ENCODE measurements at regions not wholly inside any gene's neighbourhood (a gene's known extent, or its start where the extent isn't known, plus 50 kb on each side); places are given as distances from the start of the nearest gene placed in this dataset.
A peak's percentile ranks its signal among the peaks of the same experiment; 100 is the strongest.

DNA sequence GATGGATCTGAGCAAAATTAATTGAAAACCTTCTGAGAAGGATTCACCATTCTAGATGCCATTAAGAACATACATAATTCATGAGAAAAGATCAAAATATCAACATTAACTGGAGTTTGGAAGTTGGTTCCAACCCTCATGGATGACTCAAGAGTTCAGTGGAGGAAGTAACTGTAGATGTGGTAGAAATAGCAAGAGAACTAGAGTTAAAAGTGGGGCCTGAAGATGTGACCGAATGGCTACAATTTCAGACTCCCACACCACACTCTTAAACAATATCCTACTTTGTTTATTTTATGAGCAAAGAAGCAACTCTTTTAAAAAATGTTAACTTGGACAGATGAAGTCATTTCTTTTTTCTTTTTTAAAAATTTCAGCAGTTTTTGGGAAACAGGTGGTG lies 354.3 kb downstream of the KLF12 start:
- H3K9me3 Mint-ChIP-seq: peaks cover 7% of the 10 kb centered on the region
- TF ChIP-seq, protein P1, sequence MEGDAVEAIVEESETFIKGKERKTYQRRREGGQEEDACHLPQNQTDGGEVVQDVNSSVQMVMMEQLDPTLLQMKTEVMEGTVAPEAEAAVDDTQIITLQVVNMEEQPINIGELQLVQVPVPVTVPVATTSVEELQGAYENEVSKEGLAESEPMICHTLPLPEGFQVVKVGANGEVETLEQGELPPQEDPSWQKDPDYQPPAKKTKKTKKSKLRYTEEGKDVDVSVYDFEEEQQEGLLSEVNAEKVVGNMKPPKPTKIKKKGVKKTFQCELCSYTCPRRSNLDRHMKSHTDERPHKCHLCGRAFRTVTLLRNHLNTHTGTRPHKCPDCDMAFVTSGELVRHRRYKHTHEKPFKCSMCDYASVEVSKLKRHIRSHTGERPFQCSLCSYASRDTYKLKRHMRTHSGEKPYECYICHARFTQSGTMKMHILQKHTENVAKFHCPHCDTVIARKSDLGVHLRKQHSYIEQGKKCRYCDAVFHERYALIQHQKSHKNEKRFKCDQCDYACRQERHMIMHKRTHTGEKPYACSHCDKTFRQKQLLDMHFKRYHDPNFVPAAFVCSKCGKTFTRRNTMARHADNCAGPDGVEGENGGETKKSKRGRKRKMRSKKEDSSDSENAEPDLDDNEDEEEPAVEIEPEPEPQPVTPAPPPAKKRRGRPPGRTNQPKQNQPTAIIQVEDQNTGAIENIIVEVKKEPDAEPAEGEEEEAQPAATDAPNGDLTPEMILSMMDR (IDR thresholded peaks at IDR 0.05): no peak
- no peaks in the 10 kb centered on the region for H3K27me3 Mint-ChIP-seq
- peaks cover 41% of the 10 kb centered on the region for H3K36me3 Mint-ChIP-seq (ENCODE audit: low read depth)
- intact Hi-C loops (cut with micrococcal nuclease): no loop called here
- no peak for DNase-seq
- no peak overlapping the region for H3K4me3 Mint-ChIP-seq
- H3K27ac Mint-ChIP-seq: no peak overlapping the region
- H3K4me1 Mint-ChIP-seq (ENCODE audit: low read depth): peaks cover 23% of the 10 kb centered on the region
- no peak for ATAC-seq
- CTCF ChIA-PET: interaction anchor here (1.2 to 2.5 kb wide), 2 partner anchors 12 to 56 kb away, joined by 3 to 19 read pairs; no protein-coding TSS in a partner anchor
- POLR2A ChIA-PET: interaction anchor here (0.7 kb wide), 1 partner anchor 517 kb away, joined by 3 read pairs; no protein-coding TSS in a partner anchor

DNA sequence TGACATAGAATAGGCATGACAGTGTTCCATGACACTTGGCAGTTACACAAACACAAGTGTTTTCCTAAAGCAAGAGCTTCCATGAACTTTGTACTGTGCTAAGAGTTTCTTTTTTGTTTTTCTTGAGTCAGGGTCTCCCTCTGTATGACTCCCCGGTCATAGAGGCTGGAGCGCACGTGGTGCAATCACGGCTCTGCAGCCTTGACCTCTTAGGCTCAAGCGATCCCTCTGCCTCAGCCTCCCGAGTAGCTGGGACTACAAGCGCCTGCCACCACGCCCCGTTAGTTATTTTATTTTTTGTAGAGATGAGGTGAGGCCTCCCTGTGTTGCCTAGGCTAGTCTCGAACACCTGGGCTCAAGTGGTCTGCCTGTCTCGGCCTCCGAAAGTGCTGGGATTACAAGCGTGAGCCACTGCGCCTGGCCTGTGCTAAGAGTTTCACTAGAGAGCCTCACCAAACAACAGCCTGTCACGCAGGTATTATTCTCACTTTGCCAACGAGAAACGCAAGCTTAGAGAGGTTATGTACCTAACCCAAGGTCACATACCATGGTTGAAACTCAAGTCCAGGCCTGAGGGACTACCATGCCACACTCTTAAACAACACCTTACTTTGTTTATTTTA lies 355.9 kb downstream of the KLF12 start:
- DNase-seq (no peak), ATAC-seq (no peak)
- TF ChIP-seq, protein P1 (IDR thresholded peaks at IDR 0.05): no peak
- H3K27me3 Mint-ChIP-seq: no peaks in the 10 kb centered on the region
- H3K4me3 Mint-ChIP-seq: no peak overlapping the region
- H3K4me1 Mint-ChIP-seq (ENCODE audit: low read depth): peaks cover 25% of the 10 kb centered on the region
- CTCF ChIA-PET: interaction anchor here (1.2 to 2.5 kb wide), 3 partner anchors 11 to 508 kb away, joined by 3 to 19 read pairs (median 3); no protein-coding TSS in a partner anchor
- intact Hi-C loops (cut with micrococcal nuclease): no loop called here
- H3K36me3 Mint-ChIP-seq (ENCODE audit: low read depth): peaks cover 43% of the 10 kb centered on the region
- peaks cover 7% of the 10 kb centered on the region for H3K9me3 Mint-ChIP-seq
- H3K27ac Mint-ChIP-seq: peak overlapping the region; percentile 20
- POLR2A ChIA-PET: interaction anchor here (1.0 kb wide), 1 partner anchor 11 kb away, joined by 4 read pairs; no protein-coding TSS in a partner anchor

DNA sequence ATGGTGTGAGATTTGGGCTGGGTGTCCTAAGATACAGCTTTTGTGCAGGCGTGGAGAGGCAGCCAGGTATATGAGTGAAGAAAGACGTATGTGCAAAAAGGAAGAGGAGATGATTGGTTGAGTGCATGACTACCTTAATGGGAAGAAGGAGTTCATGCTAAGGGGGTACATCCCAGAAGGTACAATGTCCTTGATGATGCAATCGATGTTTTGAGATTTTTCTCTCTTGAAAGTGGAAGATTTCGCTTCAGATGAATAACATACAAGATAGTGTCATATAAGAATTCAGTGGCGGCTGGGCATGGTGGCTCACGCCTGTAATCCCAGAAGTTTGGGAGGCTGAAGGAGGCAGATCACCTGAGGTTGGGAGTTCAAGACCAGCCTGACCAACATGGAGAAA lies 357.1 kb downstream of the KLF12 start:
- ChIA-PET POLR2A (no interaction called here), CTCF (interaction anchor here (1.8 kb wide), 1 partner anchor 9 kb away, joined by 6 read pairs; no protein-coding TSS in a partner anchor)
- TF ChIP-seq, protein P1 (IDR thresholded peaks at IDR 0.05): no peak
- ATAC-seq (no peak), DNase-seq (no peak)
- Mint-ChIP-seq H3K4me3 (no peak overlapping the region), H3K27me3 (no peaks in the 10 kb centered on the region), H3K27ac (no peak overlapping the region), H3K36me3 (ENCODE audit: low read depth) (peaks cover 43% of the 10 kb centered on the region), H3K4me1 (ENCODE audit: low read depth) (peaks cover 26% of the 10 kb centered on the region), H3K9me3 (peaks cover 13% of the 10 kb centered on the region)
- intact Hi-C loops (cut with micrococcal nuclease): no loop called here

DNA sequence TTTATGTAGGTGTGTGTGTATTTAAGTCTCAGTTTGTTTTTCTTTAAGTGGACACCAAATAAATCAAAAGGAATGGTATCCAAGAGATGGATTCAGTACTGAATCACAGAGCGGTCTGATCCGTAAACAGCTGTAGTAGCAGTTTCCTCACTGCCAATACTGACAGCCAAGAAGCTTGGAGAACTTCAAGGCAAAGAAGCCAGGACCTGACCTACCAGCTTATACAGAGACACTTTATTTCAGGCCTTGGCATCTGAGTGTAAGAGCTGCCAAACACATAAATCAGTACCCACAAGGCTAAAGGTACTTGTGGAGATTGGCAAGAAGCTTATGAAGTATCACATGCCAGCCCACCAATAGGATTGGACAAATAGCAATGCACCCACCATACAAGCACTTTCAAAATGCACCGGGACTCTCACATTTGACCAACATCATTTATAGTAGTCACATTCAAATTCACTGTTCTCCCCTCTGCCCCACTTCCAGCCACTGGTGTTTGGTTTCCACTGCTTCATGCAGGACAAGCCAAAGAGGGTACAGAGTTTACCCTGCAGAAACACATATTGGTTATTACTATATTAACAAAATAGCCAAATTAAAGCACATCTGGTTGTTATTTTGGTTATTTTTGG lies 357.9 kb downstream of the KLF12 start:
- Mint-ChIP-seq H3K4me3 (no peak overlapping the region), H3K36me3 (ENCODE audit: low read depth) (peaks cover 46% of the 10 kb centered on the region), H3K4me1 (ENCODE audit: low read depth) (peaks cover 24% of the 10 kb centered on the region), H3K27ac (no peak overlapping the region), H3K27me3 (no peaks in the 10 kb centered on the region), H3K9me3 (peaks cover 17% of the 10 kb centered on the region)
- CTCF ChIA-PET: interaction anchor here (0.7 to 1.8 kb wide), 2 partner anchors 9 to 976 kb away, joined by 3 to 6 read pairs; no protein-coding TSS in a partner anchor
- TF ChIP-seq, protein P1 (IDR thresholded peaks at IDR 0.05): no peak
- DNase-seq: no peak
- POLR2A ChIA-PET: no interaction called here
- ATAC-seq: no peak
- intact Hi-C loops (cut with micrococcal nuclease): no loop called here

DNA sequence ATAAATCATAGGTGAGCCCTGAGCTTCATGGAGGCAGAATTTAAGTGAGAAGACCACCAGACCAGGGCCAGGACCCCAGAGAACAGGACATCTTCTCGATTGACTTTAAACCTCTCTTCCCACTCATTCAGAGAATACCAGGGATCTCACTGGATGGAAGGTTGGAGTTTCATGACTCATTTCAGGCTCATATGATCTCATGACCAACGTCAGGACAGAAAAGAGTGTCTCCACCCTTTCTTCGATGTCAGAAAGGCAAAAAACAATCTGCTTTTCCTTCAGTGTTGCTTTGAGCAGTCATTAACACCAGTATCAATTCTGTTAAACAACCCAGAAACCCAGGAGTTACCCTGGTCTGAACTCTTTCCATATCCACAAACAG lies 361.0 kb downstream of the KLF12 start:
- CTCF ChIA-PET: no interaction called here
- intact Hi-C loops (cut with micrococcal nuclease): no loop called here
- ATAC-seq: no peak
- TF ChIP-seq, protein P1 (IDR thresholded peaks at IDR 0.05): no peak
- H3K27me3 Mint-ChIP-seq: no peaks in the 10 kb centered on the region
- H3K9me3 Mint-ChIP-seq: peaks cover 19% of the 10 kb centered on the region
- DNase-seq: no peak
- H3K4me3 Mint-ChIP-seq: no peak overlapping the region
- no peak overlapping the region for H3K27ac Mint-ChIP-seq
- POLR2A ChIA-PET: no interaction called here
- H3K36me3 Mint-ChIP-seq (ENCODE audit: low read depth): peaks cover 27% of the 10 kb centered on the region
- H3K4me1 Mint-ChIP-seq (ENCODE audit: low read depth): peaks cover 30% of the 10 kb centered on the region
